HL-60 (cell line): ENCODE measurements at regions not wholly inside any gene's neighbourhood (a gene's known extent, or its start where the extent isn't known, plus 50 kb on each side); places are given as distances from the start of the nearest gene placed in this dataset.

Experiments used
- POLR2AphosphoS5 ChIP-seq: IDR thresholded peaks from 2 replicates; pipeline ENCODE4 v1.6.1; 2012; ENCODE audit warnings: low read depth
- REST ChIP-seq: IDR thresholded peaks from 2 replicates; pipeline ENCODE4 v1.6.1; 2012; ENCODE audit warnings: low read depth; ENCODE audit not compliant: insufficient replicate concordance

DNA sequence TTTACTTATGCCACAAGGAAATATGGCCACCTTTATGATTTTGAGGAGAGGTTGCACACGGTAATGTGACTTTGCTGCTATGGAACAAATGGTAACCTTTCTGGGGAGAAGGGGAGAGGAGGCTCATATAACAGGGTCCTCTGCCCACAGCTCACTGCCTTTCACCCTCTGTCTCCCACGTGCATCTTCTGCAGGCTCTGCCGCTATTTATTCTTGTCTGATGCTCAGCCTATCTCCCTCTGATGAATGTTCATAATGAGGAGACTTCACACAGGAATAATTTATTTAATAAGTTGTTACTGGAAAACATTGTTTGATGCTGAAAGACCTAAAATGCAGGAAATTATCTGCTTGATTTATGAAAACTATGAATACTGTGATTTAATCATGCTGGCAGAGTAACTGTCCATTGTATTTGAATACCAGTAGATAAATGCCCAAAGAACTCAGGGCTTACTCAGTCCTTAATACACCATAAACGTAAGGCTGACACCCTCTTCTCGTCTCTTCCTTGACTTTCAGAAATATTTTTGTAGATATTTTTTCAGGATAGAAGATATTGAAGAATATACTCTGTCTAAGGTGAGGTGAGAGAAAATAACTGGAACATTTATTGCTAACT, 721.1 kb downstream of the QKI start:
- no peak for TF ChIP-seq POLR2AphosphoS5
- no peak for TF ChIP-seq REST
